SU-DHL-6 (cell line): ENCODE measurements at regions not wholly inside any gene's neighbourhood (a gene's known extent, or its start where the extent isn't known, plus 50 kb on each side); places are given as distances from the start of the nearest gene placed in this dataset.

Source experiments
- CTCF ChIP-seq: fragments of 200-600 bp; sonication (generic); IDR thresholded peaks from one replicate; pipeline ENCODE4 v1.5.1; 2017; ENCODE audit warnings: antibody characterized with exemption, mild to moderate bottlenecking, low read length, moderate library complexity; ENCODE audit not compliant: insufficient read depth, poor library complexity, severe bottlenecking
- EZH2phosphoT487 ChIP-seq: fragments of 200-600 bp; sonication (generic), shearing (Covaris generic); conservative IDR thresholded peaks from 2 replicates; pipeline ENCODE4 v1.6.1; 2018; ENCODE audit warnings: mild to moderate bottlenecking, antibody characterized with exemption, low read length, moderate library complexity, mixed read lengths

GRCh38 chr3:73955494-73956070 is 330.8 kb upstream of the PDZRN3 start:
- TF ChIP-seq CTCF: no peak
- no peak for TF ChIP-seq EZH2phosphoT487
